OCI-LY1 (cell line): ENCODE measurements at regions not wholly inside any gene's neighbourhood (a gene's known extent, or its start where the extent isn't known, plus 50 kb on each side); places are given as distances from the start of the nearest gene placed in this dataset.

ENCODE experiments used
- H2AFZ ChIP-seq: fragments of 200-600 bp; sonication (generic), shearing (Covaris generic); 2 replicates; pipeline ENCODE4 v1.6.0; 2014; ENCODE audit warnings: antibody characterized with exemption, mild to moderate bottlenecking, low read length
- H3F3A ChIP-seq: fragments of 200-600 bp; sonication (generic), shearing (Covaris generic); 2 replicates; pipeline ENCODE4 v1.6.0; 2014; ENCODE audit warnings: mild to moderate bottlenecking, antibody characterized with exemption, low read length, moderate library complexity; ENCODE audit not compliant: insufficient read depth
- H3K27ac ChIP-seq: fragments of 200-600 bp; sonication (generic); 2 replicates; pipeline ENCODE4 v1.5.1; 2014; ENCODE audit warnings: low read length, mixed run types, mild to moderate bottlenecking, low read depth; ENCODE audit not compliant: poor library complexity, severe bottlenecking
- H3K27me3 ChIP-seq: fragments of 200-600 bp; sonication (generic); 2 replicates; pipeline ENCODE4 v1.6.0; 2014; ENCODE audit warnings: antibody characterized with exemption, mild to moderate bottlenecking, low read length, moderate library complexity; ENCODE audit not compliant: insufficient read depth
- H3K36me3 ChIP-seq: fragments of 200-600 bp; sonication (generic); 2 replicates; pipeline ENCODE4 v1.6.1; 2014; ENCODE audit warnings: mild to moderate bottlenecking, antibody characterized with exemption, low read length, moderate library complexity, mixed read lengths; ENCODE audit not compliant: insufficient read depth
- H3K4me1 ChIP-seq: fragments of 200-600 bp; sonication (generic); 2 replicates; pipeline ENCODE4 v1.5.1; 2014; ENCODE audit warnings: mild to moderate bottlenecking, low read length, moderate library complexity; ENCODE audit not compliant: insufficient read depth, severe bottlenecking
- H3K4me2 ChIP-seq: fragments of 200-600 bp; sonication (generic), shearing (Covaris generic); 2 replicates; pipeline ENCODE4 v1.6.1; 2014; ENCODE audit warnings: low read length
- H3K4me3 ChIP-seq: fragments of 200-600 bp; sonication (generic); 2 replicates; pipeline ENCODE4 v1.5.1; 2014; ENCODE audit warnings: low read length, low read depth, mild to moderate bottlenecking, mixed read lengths; ENCODE audit not compliant: poor library complexity, severe bottlenecking
- H3K79me2 ChIP-seq: fragments of 200-600 bp; shearing (Covaris generic); 2 replicates; pipeline ENCODE4 v1.6.1; 2016; ENCODE audit warnings: mixed run types, low read length, mixed read lengths; ENCODE audit not compliant: insufficient read depth
- H3K9ac ChIP-seq: fragments of 200-600 bp; sonication (generic), shearing (Covaris generic); 2 replicates; pipeline ENCODE4 v1.6.1; 2014; ENCODE audit warnings: mild to moderate bottlenecking, low read length, mixed read lengths
- H3K9me2 ChIP-seq: fragments of 200-600 bp; sonication (generic), shearing (Covaris generic); 2 replicates; pipeline ENCODE4 v1.6.1; 2014; ENCODE audit warnings: low read depth, mild to moderate bottlenecking, low read length, mixed read lengths
- H3K9me3 ChIP-seq: fragments of 200-600 bp; shearing (Covaris generic); 2 replicates; pipeline ENCODE4 v1.6.1; 2014; ENCODE audit warnings: low read length, mixed read lengths
- H4K20me1 ChIP-seq: fragments of 200-600 bp; sonication (generic), shearing (Covaris generic); 2 replicates; pipeline ENCODE4 v1.6.0; 2016; ENCODE audit warnings: mild to moderate bottlenecking, low read length; ENCODE audit not compliant: insufficient read depth
- EZH2 ChIP-seq: fragments of 200-600 bp; sonication (generic), shearing (Covaris generic); IDR thresholded peaks from 2 replicates; pipeline ENCODE4 v1.8.0; 2017; ENCODE audit warnings: borderline replicate concordance, mixed run types, mild to moderate bottlenecking, antibody characterized with exemption, low read length, moderate library complexity, mixed read lengths
- TF ChIP-seq, protein P1 (sequence below): fragments of 200-600 bp; sonication (generic), shearing (Covaris generic); IDR thresholded peaks from 2 replicates; pipeline ENCODE4 v1.5.1; 2017; ENCODE audit warnings: mild to moderate bottlenecking, antibody characterized with exemption, low read length, moderate library complexity, mixed read lengths

DNA sequence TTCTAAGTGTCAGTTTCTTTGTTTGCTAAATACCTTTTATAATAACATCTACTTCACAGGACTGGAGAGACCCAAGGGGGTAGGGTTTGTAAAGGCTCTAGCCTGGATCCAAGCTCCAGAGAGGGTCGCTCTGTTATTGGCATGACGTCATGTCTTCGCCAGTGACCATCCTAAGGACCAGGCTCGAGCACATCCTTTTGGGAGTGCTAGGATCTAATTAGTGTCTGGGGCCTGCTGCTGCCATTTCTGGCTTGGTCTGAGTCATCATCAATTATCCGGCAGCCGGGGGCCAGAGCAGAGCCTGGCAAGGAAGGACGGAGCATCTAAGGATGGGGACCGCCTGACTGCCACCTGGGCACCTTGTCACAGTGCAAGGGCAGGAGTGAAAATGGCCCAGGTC lies 153.0 kb downstream of the NSG2 start:
- Histone ChIP-seq H3K4me3 (no peak overlapping the region), H3K27ac (no peak overlapping the region), H3K9me3 (no peaks in the 10 kb centered on the region), H3K4me1 (no peaks in the 10 kb centered on the region), H4K20me1 (no peaks in the 10 kb centered on the region), H3K4me2 (no peak overlapping the region), H3K27me3 (no peaks in the 10 kb centered on the region), H3K9ac (no peak overlapping the region), H3K9me2 (no peaks in the 10 kb centered on the region), H3F3A (no peaks in the 10 kb centered on the region), H3K36me3 (no peaks in the 10 kb centered on the region), H2AFZ (no peak overlapping the region), H3K79me2 (no peaks in the 10 kb centered on the region)
- TF ChIP-seq, protein P1, sequence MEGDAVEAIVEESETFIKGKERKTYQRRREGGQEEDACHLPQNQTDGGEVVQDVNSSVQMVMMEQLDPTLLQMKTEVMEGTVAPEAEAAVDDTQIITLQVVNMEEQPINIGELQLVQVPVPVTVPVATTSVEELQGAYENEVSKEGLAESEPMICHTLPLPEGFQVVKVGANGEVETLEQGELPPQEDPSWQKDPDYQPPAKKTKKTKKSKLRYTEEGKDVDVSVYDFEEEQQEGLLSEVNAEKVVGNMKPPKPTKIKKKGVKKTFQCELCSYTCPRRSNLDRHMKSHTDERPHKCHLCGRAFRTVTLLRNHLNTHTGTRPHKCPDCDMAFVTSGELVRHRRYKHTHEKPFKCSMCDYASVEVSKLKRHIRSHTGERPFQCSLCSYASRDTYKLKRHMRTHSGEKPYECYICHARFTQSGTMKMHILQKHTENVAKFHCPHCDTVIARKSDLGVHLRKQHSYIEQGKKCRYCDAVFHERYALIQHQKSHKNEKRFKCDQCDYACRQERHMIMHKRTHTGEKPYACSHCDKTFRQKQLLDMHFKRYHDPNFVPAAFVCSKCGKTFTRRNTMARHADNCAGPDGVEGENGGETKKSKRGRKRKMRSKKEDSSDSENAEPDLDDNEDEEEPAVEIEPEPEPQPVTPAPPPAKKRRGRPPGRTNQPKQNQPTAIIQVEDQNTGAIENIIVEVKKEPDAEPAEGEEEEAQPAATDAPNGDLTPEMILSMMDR: no peak

DNA sequence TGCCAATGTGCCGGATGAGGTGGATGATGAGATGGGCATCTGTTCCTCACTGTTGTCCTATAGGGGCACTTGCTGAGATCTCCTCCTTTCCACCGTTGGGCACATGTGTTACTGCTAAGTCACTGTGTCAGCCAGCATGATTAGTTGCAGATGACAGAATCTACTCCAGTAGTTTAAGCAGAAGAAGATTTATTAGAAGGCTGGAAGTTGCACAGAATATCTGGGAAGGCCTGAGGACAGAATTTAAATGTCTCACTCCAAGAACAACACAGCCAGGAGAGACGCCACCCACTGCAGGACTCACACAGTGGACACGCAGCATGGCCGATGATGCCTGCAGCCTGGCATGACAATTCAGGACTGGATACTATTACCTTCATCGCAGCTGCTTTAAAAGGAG lies 157.5 kb downstream of the NSG2 start:
- H3K9ac ChIP-seq: no peak overlapping the region
- no peaks in the 10 kb centered on the region for H3K36me3 ChIP-seq
- H4K20me1 ChIP-seq: no peaks in the 10 kb centered on the region
- H3K79me2 ChIP-seq: no peaks in the 10 kb centered on the region
- no peak overlapping the region for H3K4me3 ChIP-seq
- no peaks in the 10 kb centered on the region for H3K9me2 ChIP-seq
- H3K9me3 ChIP-seq: no peaks in the 10 kb centered on the region
- H3K4me2 ChIP-seq: no peak overlapping the region
- H3K27me3 ChIP-seq: peaks cover 5% of the 10 kb centered on the region; the same call in 1 of the 2 replicates
- no peaks in the 10 kb centered on the region for H3F3A ChIP-seq
- H2AFZ ChIP-seq: no peak overlapping the region
- H3K4me1 ChIP-seq: no peaks in the 10 kb centered on the region
- H3K27ac ChIP-seq: no peak overlapping the region
- no peak for TF ChIP-seq EZH2
- TF ChIP-seq, protein P1: no peak

DNA sequence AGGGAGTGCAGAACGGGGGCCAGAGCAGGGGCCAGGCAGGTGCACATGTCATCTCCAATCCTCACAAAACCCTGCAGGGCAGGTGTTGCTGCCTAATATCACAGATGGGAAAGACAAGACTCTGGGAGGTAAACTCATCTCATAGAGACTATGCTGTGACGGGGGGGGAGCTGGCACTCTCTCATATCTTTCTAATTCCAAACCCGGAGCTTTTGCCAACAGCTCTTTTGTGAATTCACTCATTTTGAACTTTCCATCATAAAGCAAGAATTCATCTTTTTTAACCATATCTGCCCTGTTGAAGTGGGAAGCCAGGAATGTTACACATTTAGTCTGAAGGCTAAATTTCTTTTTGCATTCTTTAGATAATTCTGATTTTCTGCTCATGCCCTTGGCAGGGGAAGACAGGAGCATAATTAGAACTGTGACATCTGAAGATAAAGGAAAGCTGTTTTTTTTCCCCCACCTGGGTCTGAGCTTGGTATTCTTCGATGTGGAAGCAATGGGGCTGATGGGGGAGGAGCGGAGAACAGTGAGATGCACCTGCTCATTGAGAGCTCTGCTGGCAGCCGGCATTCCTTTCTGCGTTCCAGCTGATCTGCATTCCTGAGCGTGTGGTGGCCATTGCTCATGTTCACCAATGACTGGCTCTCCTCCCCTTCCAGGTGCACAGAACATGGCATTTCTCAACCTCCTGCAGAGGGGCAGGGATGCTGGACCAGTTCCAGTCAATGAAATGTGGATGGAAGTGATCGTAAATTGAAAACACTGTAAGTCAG lies 159.2 kb downstream of the NSG2 start:
- H3K27me3 ChIP-seq: peaks cover 5% of the 10 kb centered on the region; the same call in 1 of the 2 replicates

More for the DNA sequence above, 159.2 kb downstream of the NSG2 start:
- Histone ChIP-seq H3F3A (no peaks in the 10 kb centered on the region), H3K36me3 (no peaks in the 10 kb centered on the region), H3K79me2 (no peaks in the 10 kb centered on the region), H3K4me3 (no peak overlapping the region), H4K20me1 (no peaks in the 10 kb centered on the region), H3K27ac (no peak overlapping the region), H3K9me3 (no peaks in the 10 kb centered on the region), H3K4me1 (no peaks in the 10 kb centered on the region), H3K9ac (no peak overlapping the region), H3K9me2 (no peaks in the 10 kb centered on the region), H3K4me2 (no peak overlapping the region), H2AFZ (no peak overlapping the region)
- TF ChIP-seq, protein P1: no peak
- TF ChIP-seq EZH2: no peak
